GM12878 (cell line): ENCODE measurements at regions not wholly inside any gene's neighbourhood (a gene's known extent, or its start where the extent isn't known, plus 50 kb on each side); places are given as distances from the start of the nearest gene placed in this dataset.

Experiments
- ATAC-seq: fragments of 200-7000 bp; cut with Tn5 transposase; 3 replicates; pipeline ENCODE4 v1.9.1; 2020; ENCODE audit warnings: mild to moderate bottlenecking, moderate library complexity
- BruUV-seq: library from RNA; stranded (reverse); fragments of 400-500 nt; replicated peaks from 2 replicates; lab custom pipeline; 2021; lab: Mats Ljungman, UMichigan
- CTCF ChIA-PET: fragments of 300-600 bp; sonication (Branson Sonifier 250); formaldehyde crosslinking; extraction: SDS; loops from one replicate; lab custom pipeline; 2021; ENCODE audit warnings: inconsistent platforms; lab: Yijun Ruan, JAX
- POLR2A ChIA-PET: fragments of 350-600 bp; formaldehyde crosslinking; extraction: SDS; loops from one replicate; lab custom pipeline; 2021; ENCODE audit warnings: inconsistent platforms; lab: Charles Lee
- RAD21 ChIA-PET: fragments of 300-600 bp; sonication (Branson Sonifier 250); formaldehyde crosslinking; loops from one replicate; lab custom pipeline; 2023; ENCODE audit warnings: antibody characterized with exemption; ENCODE audit not compliant: unreplicated experiment; lab: Charles Lee
- SMC1A ChIA-PET: fragments of 300-600 bp; sonication (Branson Sonifier 250); formaldehyde crosslinking; loops from one replicate; lab custom pipeline; 2023; ENCODE audit not compliant: unreplicated experiment, uncharacterized antibody; lab: Charles Lee
- DNase-seq: peaks from one replicate; pipeline ENCODE4 v3.0.0-alpha.2; 2011; ENCODE audit warnings: low read depth, low spot score
- FAIRE-seq: peaks from 3 replicates; lab custom pipeline; 2011; peaks lifted over from hg19 to GRCh38; lab: Jason Lieb, UNC
- H2AFZ ChIP-seq: 2 replicates; pipeline ENCODE4 v1.6.0; 2011; ENCODE audit warnings: low read depth, low read length, control low read depth; ENCODE audit not compliant: control insufficient read depth
- H3K27ac ChIP-seq: 2 replicates; pipeline ENCODE4 v1.5.1; 2011; ENCODE audit warnings: control low read depth; ENCODE audit not compliant: control insufficient read depth, insufficient read depth
- H3K27me3 ChIP-seq, 2 experiments: replicated peaks in 1 of 2; 2 replicates each; pipeline versions ENCODE4 v1.6.0 to v1.6.1; 2011; ENCODE audit warnings: low read length in 1 of 2; ENCODE audit not compliant: control insufficient read depth in 2 of 2, insufficient read depth in 2 of 2
- H3K36me3 ChIP-seq, 2 experiments: 2 replicates each; pipeline ENCODE4 v1.5.1; 2011; ENCODE audit warnings: low read length in 1 of 2; ENCODE audit not compliant: control insufficient read depth in 2 of 2, insufficient read depth in 2 of 2
- H3K4me1 ChIP-seq: 2 replicates; pipeline ENCODE4 v1.6.1; 2011; ENCODE audit warnings: mild to moderate bottlenecking, low read length, moderate library complexity, mixed read lengths; ENCODE audit not compliant: control insufficient read depth, insufficient read depth
- H3K4me2 ChIP-seq: 2 replicates; pipeline ENCODE4 v1.6.0; 2011; ENCODE audit warnings: control low read depth; ENCODE audit not compliant: control insufficient read depth, insufficient read depth
- H3K4me3 ChIP-seq: fragments of 200-600 bp; sonication (generic); 2 replicates; pipeline ENCODE4 v1.5.1; 2016
- H3K79me2 ChIP-seq: 2 replicates; pipeline ENCODE4 v1.6.0; 2011; ENCODE audit warnings: low read length; ENCODE audit not compliant: control insufficient read depth, insufficient read depth
- H3K9ac ChIP-seq: 2 replicates; pipeline ENCODE4 v1.8.0; 2011; ENCODE audit warnings: low read length, control low read depth, mixed read lengths; ENCODE audit not compliant: control insufficient read depth, insufficient read depth
- H3K9me3 ChIP-seq: replicated peaks from 3 replicates; pipeline ENCODE4 v1.5.1; 2011; ENCODE audit warnings: mild to moderate bottlenecking, low read length; ENCODE audit not compliant: control insufficient read depth, insufficient read depth
- H4K20me1 ChIP-seq: 2 replicates; pipeline ENCODE4 v1.6.0; 2011; ENCODE audit not compliant: control insufficient read depth, insufficient read depth
- BACH1 ChIP-seq: fragments of 450-650 bp; IDR thresholded peaks from 2 replicates; pipeline ENCODE4 v1.6.1; 2017; ENCODE audit warnings: mild to moderate bottlenecking, borderline replicate concordance
- BMI1 ChIP-seq: fragments of 450-650 bp; IDR thresholded peaks from 2 replicates; pipeline ENCODE4 v1.6.1; 2016; ENCODE audit warnings: mild to moderate bottlenecking, moderate library complexity, borderline replicate concordance
- CBFB ChIP-seq: IDR thresholded peaks from 2 replicates; pipeline ENCODE4 v1.6.1; 2016; ENCODE audit warnings: antibody characterized with exemption, low read depth
- EGR1 ChIP-seq, 2 experiments: IDR thresholded peaks; 1 replicate in 1 of 2; 2 replicates in 1 of 2; pipeline ENCODE4 v1.6.1; 2011 to 2012; ENCODE audit warnings: low read depth in 2 of 2, low read length in 2 of 2, borderline replicate concordance in 1 of 2, mild to moderate bottlenecking in 1 of 2, moderate library complexity in 1 of 2
- ESRRA ChIP-seq: IDR thresholded peaks from 2 replicates; pipeline ENCODE4 v1.6.1; 2012; ENCODE audit warnings: mild to moderate bottlenecking, low read length, improper control_type of control experiment
- MYC ChIP-seq: IDR thresholded peaks from 2 replicates; pipeline ENCODE4 v1.6.1; 2011; ENCODE audit warnings: mild to moderate bottlenecking, low read length, moderate library complexity, inconsistent platforms; ENCODE audit not compliant: insufficient read depth, insufficient replicate concordance, insufficient read length, severe bottlenecking
- NR2C2 ChIP-seq: IDR thresholded peaks from 2 replicates; pipeline ENCODE4 v1.6.1; 2011; ENCODE audit warnings: borderline replicate concordance, low read depth; ENCODE audit not compliant: control insufficient read depth, insufficient read length
- TBL1XR1 ChIP-seq: IDR thresholded peaks from 2 replicates; pipeline ENCODE4 v1.6.1; 2012; ENCODE audit warnings: low read depth, low read length, improper control_type of control experiment
- TCF7 ChIP-seq: IDR thresholded peaks from 2 replicates; pipeline ENCODE4 v1.6.1; 2014; ENCODE audit warnings: antibody characterized with exemption, borderline replicate concordance
- ZBED1 ChIP-seq: IDR thresholded peaks from 2 replicates; pipeline ENCODE4 v1.6.1; 2016; ENCODE audit warnings: borderline replicate concordance
- ZNF622 ChIP-seq: fragments of 450-650 bp; IDR thresholded peaks from 2 replicates; pipeline ENCODE4 v1.6.1; 2017; ENCODE audit warnings: mild to moderate bottlenecking, inconsistent platforms
- WGBS: methylation state at CpG from one replicate; pipeline ENCODE4 v1.1.6; 2016; ENCODE audit warnings: low lambda C conversion rate; ENCODE audit not compliant: insufficient replicate concordance, insufficient coverage; ENCODE audit errors: missing lambda C conversion rate; 5-methylcytosine and 5-hydroxymethylcytosine counted together
- in situ Hi-C: fragments of 300-500 bp; cut with MboI; formaldehyde crosslinking; loops from 9 replicates; pipeline ENCODE4 v1.14.3; 2018; ENCODE audit warnings: mixed read lengths
- intact Hi-C: fragments of 100-400 bp; cut with micrococcal nuclease; formaldehyde crosslinking; loops from one replicate; pipeline ENCODE4 v1.14.2; 2022; ENCODE audit not compliant: unreplicated experiment
- TF ChIP-seq, protein P1 (sequence below): fragments of 450-650 bp; formaldehyde crosslinking; IDR thresholded peaks from 2 replicates; pipeline ENCODE4 v1.4.0; 2022; ENCODE audit warnings: mild to moderate bottlenecking, moderate library complexity
- TF ChIP-seq, protein P2 (sequence below): fragments of 450-650 bp; IDR thresholded peaks from 2 replicates; pipeline ENCODE4 v1.6.1; 2017; ENCODE audit warnings: mild to moderate bottlenecking, low read depth, inconsistent platforms; ENCODE audit not compliant: poor library complexity, severe bottlenecking

DNA sequence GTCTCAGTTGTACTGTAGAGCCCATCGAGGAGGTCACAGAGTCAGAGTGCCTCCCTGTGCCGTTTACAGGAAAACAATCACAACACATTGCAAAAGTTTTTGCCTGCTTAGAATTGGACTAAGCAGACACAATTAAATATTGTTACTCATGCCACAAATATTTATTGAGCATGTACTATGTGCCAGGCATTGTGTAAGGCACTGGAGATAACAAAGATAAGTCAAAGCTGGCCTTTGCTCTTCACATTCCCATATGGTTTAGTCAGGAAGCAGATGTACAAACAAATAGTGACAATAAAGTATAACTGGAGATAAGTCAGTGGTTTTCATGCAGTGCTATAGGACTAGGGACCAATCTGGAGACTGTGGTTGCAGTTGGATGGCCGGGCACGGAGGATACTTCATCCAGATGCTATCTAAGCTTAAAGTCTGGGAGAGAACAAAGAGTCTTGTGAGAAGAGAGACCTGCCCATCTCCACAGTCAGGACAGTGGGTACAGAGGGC lies 550.7 kb downstream of the INSC start:
- Histone ChIP-seq H3K79me2 (no peaks in the 10 kb centered on the region), H3K9ac (no peak overlapping the region), H3K4me3 (no peak overlapping the region), H3K4me2 (no peak overlapping the region), H3K4me1 (no peaks in the 10 kb centered on the region), H3K27ac (no peak overlapping the region), H2AFZ (no peak overlapping the region), H3K27me3 (no peaks in the 10 kb centered on the region), H3K36me3 (no peaks in the 10 kb centered on the region), H4K20me1 (no peaks in the 10 kb centered on the region), H3K9me3 (no peaks in the 10 kb centered on the region)
- ATAC-seq: no peak
- ChIA-PET RAD21 (no interaction called here), CTCF (no interaction called here), POLR2A (no interaction called here), SMC1A (no interaction called here)
- TF ChIP-seq ZBED1 (no peak), MYC (no peak), BACH1 (no peak), EGR1 (IDR thresholded peaks at IDR 0.05; ENCODE audit: borderline replicate concordance in 1 of 2, low read depth in 2 of 2, low read length in 2 of 2) (no peak), CBFB (no peak), TBL1XR1 (no peak), ESRRA (no peak), BMI1 (no peak), ZNF622 (no peak), TCF7 (no peak), NR2C2 (no peak)
- TF ChIP-seq, protein P1, sequence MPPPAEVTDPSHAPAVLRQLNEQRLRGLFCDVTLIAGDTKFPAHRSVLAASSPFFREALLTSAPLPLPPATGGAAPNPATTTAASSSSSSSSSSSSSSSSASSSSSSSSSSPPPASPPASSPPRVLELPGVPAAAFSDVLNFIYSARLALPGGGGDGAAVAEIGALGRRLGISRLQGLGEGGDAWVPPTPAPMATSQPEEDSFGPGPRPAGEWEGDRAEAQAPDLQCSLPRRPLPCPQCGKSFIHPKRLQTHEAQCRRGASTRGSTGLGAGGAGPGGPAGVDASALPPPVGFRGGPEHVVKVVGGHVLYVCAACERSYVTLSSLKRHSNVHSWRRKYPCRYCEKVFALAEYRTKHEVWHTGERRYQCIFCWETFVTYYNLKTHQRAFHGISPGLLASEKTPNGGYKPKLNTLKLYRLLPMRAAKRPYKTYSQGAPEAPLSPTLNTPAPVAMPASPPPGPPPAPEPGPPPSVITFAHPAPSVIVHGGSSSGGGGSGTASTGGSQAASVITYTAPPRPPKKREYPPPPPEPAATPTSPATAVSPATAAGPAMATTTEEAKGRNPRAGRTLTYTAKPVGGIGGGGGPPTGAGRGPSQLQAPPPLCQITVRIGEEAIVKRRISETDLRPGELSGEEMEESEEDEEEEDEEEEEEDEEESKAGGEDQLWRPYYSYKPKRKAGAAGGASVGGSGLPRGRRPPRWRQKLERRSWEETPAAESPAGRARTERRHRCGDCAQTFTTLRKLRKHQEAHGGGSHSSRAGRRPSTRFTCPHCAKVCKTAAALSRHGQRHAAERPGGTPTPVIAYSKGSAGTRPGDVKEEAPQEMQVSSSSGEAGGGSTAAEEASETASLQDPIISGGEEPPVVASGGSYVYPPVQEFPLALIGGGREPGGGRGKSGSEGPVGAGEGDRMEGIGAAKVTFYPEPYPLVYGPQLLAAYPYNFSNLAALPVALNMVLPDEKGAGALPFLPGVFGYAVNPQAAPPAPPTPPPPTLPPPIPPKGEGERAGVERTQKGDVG (CRISPR knock-in tag): no peak
- TF ChIP-seq, protein P2, sequence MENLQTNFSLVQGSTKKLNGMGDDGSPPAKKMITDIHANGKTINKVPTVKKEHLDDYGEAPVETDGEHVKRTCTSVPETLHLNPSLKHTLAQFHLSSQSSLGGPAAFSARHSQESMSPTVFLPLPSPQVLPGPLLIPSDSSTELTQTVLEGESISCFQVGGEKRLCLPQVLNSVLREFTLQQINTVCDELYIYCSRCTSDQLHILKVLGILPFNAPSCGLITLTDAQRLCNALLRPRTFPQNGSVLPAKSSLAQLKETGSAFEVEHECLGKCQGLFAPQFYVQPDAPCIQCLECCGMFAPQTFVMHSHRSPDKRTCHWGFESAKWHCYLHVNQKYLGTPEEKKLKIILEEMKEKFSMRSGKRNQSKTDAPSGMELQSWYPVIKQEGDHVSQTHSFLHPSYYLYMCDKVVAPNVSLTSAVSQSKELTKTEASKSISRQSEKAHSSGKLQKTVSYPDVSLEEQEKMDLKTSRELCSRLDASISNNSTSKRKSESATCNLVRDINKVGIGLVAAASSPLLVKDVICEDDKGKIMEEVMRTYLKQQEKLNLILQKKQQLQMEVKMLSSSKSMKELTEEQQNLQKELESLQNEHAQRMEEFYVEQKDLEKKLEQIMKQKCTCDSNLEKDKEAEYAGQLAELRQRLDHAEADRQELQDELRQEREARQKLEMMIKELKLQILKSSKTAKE: no peak
- no TSS peak for BruUV-seq
- intact Hi-C loops: no loop called here
- no peak for DNase-seq
- in situ Hi-C loops: no loop called here
- FAIRE-seq: no peak
- 6% methylated on average over 4 of the region's 4 CpGs for WGBS
